ENCODE measurements at regions not wholly inside any gene's neighbourhood (a gene's known extent, or its start where the extent isn't known, plus 50 kb on each side); places are given as distances from the start of the nearest gene placed in this dataset.
"Not testable (repeated sequence)": the region's sequence is repeated elsewhere in the genome, so short reads cannot be mapped to it uniquely, and the experiment has no call there.

DNA sequence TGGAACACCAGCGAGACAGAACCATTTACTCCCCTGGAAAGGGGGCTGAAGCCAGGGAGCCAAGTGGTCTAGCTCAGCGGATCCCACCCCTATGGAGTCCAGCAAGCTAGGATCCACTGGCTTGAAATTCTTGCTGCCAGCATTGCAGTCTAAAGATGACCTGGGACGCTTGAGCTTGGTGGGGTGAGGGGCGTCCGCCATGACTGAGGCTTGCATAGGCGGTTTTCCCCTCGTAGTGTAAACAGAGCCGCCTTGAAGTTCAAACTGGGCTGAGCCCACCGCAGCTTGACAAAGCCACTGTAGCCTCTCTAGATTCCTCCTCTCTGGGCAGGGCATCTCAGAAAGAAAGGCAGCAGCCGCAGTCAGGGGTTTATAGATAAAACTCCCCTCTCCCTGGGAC, 1031.7 kb downstream of the RPA4 start:
- TF ChIP-seq NFYB (CRISPR knock-in tag; conservative IDR thresholded peaks at IDR 0.05; ENCODE audit: low read depth); USF1 (CRISPR knock-in tag; IDR thresholded peaks at IDR 0.05); ETV6 (CRISPR knock-in tag; IDR thresholded peaks at IDR 0.05); NR1H2 (CRISPR knock-in tag; IDR thresholded peaks at IDR 0.05); TCF7 (CRISPR knock-in tag; IDR thresholded peaks at IDR 0.05; ENCODE audit: low read depth); RELA (CRISPR knock-in tag; IDR thresholded peaks at IDR 0.05; ENCODE audit: borderline replicate concordance): not testable (repeated sequence)
- TF ChIP-seq, protein P1, sequence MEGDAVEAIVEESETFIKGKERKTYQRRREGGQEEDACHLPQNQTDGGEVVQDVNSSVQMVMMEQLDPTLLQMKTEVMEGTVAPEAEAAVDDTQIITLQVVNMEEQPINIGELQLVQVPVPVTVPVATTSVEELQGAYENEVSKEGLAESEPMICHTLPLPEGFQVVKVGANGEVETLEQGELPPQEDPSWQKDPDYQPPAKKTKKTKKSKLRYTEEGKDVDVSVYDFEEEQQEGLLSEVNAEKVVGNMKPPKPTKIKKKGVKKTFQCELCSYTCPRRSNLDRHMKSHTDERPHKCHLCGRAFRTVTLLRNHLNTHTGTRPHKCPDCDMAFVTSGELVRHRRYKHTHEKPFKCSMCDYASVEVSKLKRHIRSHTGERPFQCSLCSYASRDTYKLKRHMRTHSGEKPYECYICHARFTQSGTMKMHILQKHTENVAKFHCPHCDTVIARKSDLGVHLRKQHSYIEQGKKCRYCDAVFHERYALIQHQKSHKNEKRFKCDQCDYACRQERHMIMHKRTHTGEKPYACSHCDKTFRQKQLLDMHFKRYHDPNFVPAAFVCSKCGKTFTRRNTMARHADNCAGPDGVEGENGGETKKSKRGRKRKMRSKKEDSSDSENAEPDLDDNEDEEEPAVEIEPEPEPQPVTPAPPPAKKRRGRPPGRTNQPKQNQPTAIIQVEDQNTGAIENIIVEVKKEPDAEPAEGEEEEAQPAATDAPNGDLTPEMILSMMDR (IDR thresholded peaks at IDR 0.05): not testable (repeated sequence)
- TF ChIP-seq, protein P2, sequence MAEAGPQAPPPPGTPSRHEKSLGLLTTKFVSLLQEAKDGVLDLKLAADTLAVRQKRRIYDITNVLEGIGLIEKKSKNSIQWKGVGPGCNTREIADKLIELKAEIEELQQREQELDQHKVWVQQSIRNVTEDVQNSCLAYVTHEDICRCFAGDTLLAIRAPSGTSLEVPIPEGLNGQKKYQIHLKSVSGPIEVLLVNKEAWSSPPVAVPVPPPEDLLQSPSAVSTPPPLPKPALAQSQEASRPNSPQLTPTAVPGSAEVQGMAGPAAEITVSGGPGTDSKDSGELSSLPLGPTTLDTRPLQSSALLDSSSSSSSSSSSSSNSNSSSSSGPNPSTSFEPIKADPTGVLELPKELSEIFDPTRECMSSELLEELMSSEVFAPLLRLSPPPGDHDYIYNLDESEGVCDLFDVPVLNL (CRISPR knock-in tag; IDR thresholded peaks at IDR 0.05; ENCODE audit: borderline replicate concordance, low read depth): not testable (repeated sequence)
- TF ChIP-seq, protein P3, sequence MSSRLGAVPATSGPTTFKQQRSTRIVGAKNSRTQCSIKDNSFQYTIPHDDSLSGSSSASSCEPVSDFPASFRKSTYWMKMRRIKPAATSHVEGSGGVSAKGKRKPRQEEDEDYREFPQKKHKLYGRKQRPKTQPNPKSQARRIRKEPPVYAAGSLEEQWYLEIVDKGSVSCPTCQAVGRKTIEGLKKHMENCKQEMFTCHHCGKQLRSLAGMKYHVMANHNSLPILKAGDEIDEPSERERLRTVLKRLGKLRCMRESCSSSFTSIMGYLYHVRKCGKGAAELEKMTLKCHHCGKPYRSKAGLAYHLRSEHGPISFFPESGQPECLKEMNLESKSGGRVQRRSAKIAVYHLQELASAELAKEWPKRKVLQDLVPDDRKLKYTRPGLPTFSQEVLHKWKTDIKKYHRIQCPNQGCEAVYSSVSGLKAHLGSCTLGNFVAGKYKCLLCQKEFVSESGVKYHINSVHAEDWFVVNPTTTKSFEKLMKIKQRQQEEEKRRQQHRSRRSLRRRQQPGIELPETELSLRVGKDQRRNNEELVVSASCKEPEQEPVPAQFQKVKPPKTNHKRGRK (CRISPR knock-in tag; IDR thresholded peaks at IDR 0.05; ENCODE audit: borderline replicate concordance): not testable (repeated sequence)
